Activated CD4-positive, alpha-beta T cell treated with anti-CD3 and anti-CD28 coated beads, Interleukin-2, amount 10 ng/mL, durations not matched to agents 24 days and 14 days (primary cell): ENCODE measurements at regions not wholly inside any gene's neighbourhood (a gene's known extent, or its start where the extent isn't known, plus 50 kb on each side); places are given as distances from the start of the nearest gene placed in this dataset.

Source experiments
- DNase-seq: peaks from one replicate; pipeline ENCODE4 v3.0.0; 2022
- H3K27ac Mint-ChIP-seq: one replicate; pipeline ENCODE4 v1.8.0; 2022; ENCODE audit warnings: mild to moderate bottlenecking, mixed read lengths
- H3K27me3 Mint-ChIP-seq: one replicate; pipeline ENCODE4 v1.8.0; 2022; ENCODE audit warnings: mixed read lengths
- H3K36me3 Mint-ChIP-seq: one replicate; pipeline ENCODE4 v1.8.0; 2022; ENCODE audit warnings: low read depth, mild to moderate bottlenecking, mixed read lengths
- H3K4me1 Mint-ChIP-seq: one replicate; pipeline ENCODE4 v1.8.0; 2021; ENCODE audit warnings: mixed read lengths
- H3K4me3 Mint-ChIP-seq: one replicate; pipeline ENCODE4 v1.8.0; 2022; ENCODE audit warnings: mild to moderate bottlenecking, moderate library complexity, mixed read lengths
- H3K9me3 Mint-ChIP-seq: one replicate; pipeline ENCODE4 v1.8.0; 2021; ENCODE audit warnings: mixed read lengths
- intact Hi-C: fragments of 100-400 bp; cut with micrococcal nuclease; formaldehyde crosslinking; loops from one replicate; pipeline ENCODE4 v1.15.1; 2023

GRCh38 chrX:124863303-124863702 lies 456.4 kb upstream of the TEX13C start:
- Mint-ChIP-seq H3K4me1 (no peaks in the 10 kb centered on the region), H3K27ac (no peak overlapping the region), H3K4me3 (no peak overlapping the region), H3K9me3 (no peaks in the 10 kb centered on the region), H3K36me3 (no peaks in the 10 kb centered on the region), H3K27me3 (no peaks in the 10 kb centered on the region)
- no peak for DNase-seq
- intact Hi-C loops = no loop called here

- no peak for DNase-seq
- H3K36me3 Mint-ChIP-seq = no peaks in the 10 kb centered on the region
- H3K27me3 Mint-ChIP-seq = no peaks in the 10 kb centered on the region
- no peak overlapping the region for H3K27ac Mint-ChIP-seq
- no peaks in the 10 kb centered on the region for H3K9me3 Mint-ChIP-seq
- no peaks in the 10 kb centered on the region for H3K4me1 Mint-ChIP-seq
- intact Hi-C loops = no loop called here
- H3K4me3 Mint-ChIP-seq = no peak overlapping the region
These were observed 432.1 kb upstream of the TEX13C start for GRCh38 chrX:124887572-124887971.

- Mint-ChIP-seq H3K27me3 (no peaks in the 10 kb centered on the region), H3K4me3 (no peak overlapping the region), H3K36me3 (no peaks in the 10 kb centered on the region), H3K4me1 (no peaks in the 10 kb centered on the region), H3K27ac (no peak overlapping the region), H3K9me3 (no peaks in the 10 kb centered on the region)
- intact Hi-C loops = no loop called here
- no peak for DNase-seq
These were observed 423.7 kb upstream of the TEX13C start for GRCh38 chrX:124895947-124896346.

- no peak for DNase-seq
- intact Hi-C loops = no loop called here
- Mint-ChIP-seq H3K27ac (no peak overlapping the region), H3K27me3 (no peaks in the 10 kb centered on the region), H3K36me3 (no peaks in the 10 kb centered on the region), H3K9me3 (no peaks in the 10 kb centered on the region), H3K4me1 (no peaks in the 10 kb centered on the region), H3K4me3 (no peak overlapping the region)
These were observed 416.7 kb upstream of the TEX13C start for GRCh38 chrX:124902953-124903352.

- intact Hi-C loops = no loop called here
These were observed 409.1 kb upstream of the TEX13C start for GRCh38 chrX:124910611-124911010.

GRCh38 chrX:124917011-124917410 lies 402.7 kb upstream of the TEX13C start:
- Mint-ChIP-seq H3K27me3 (no peaks in the 10 kb centered on the region), H3K4me1 (no peaks in the 10 kb centered on the region), H3K9me3 (no peaks in the 10 kb centered on the region), H3K4me3 (no peak overlapping the region), H3K36me3 (no peaks in the 10 kb centered on the region), H3K27ac (no peak overlapping the region)
- no peak for DNase-seq
- intact Hi-C loops = no loop called here

More at GRCh38 chrX:124910611-124911010, 409.1 kb upstream of the TEX13C start:
- H3K4me1 Mint-ChIP-seq = no peaks in the 10 kb centered on the region
- H3K27me3 Mint-ChIP-seq = no peaks in the 10 kb centered on the region
- H3K27ac Mint-ChIP-seq = no peak overlapping the region
- no peak overlapping the region for H3K4me3 Mint-ChIP-seq
- DNase-seq = no peak
- no peaks in the 10 kb centered on the region for H3K9me3 Mint-ChIP-seq
- H3K36me3 Mint-ChIP-seq = no peaks in the 10 kb centered on the region

GRCh38 chrX:124925681-124926080 lies 394.0 kb upstream of the TEX13C start:
- no peaks in the 10 kb centered on the region for H3K4me1 Mint-ChIP-seq
- H3K4me3 Mint-ChIP-seq = no peak overlapping the region
- intact Hi-C loops = no loop called here
- H3K27ac Mint-ChIP-seq = no peak overlapping the region
- DNase-seq = no peak
- H3K9me3 Mint-ChIP-seq = no peaks in the 10 kb centered on the region
- no peaks in the 10 kb centered on the region for H3K27me3 Mint-ChIP-seq
- H3K36me3 Mint-ChIP-seq = no peaks in the 10 kb centered on the region

GRCh38 chrX:124931241-124931640 lies 388.4 kb upstream of the TEX13C start:
- Mint-ChIP-seq H3K4me3 (no peak overlapping the region), H3K4me1 (no peaks in the 10 kb centered on the region), H3K27me3 (no peaks in the 10 kb centered on the region), H3K36me3 (no peaks in the 10 kb centered on the region), H3K9me3 (no peaks in the 10 kb centered on the region), H3K27ac (no peak overlapping the region)
- intact Hi-C loops = no loop called here
- DNase-seq = no peak

- Mint-ChIP-seq H3K27me3 (no peaks in the 10 kb centered on the region), H3K36me3 (no peaks in the 10 kb centered on the region), H3K27ac (no peak overlapping the region), H3K9me3 (no peaks in the 10 kb centered on the region), H3K4me3 (no peak overlapping the region), H3K4me1 (no peaks in the 10 kb centered on the region)
- intact Hi-C loops = no loop called here
- no peak for DNase-seq
These were observed 387.7 kb upstream of the TEX13C start for GRCh38 chrX:124931958-124932357.

- Mint-ChIP-seq H3K36me3 (no peaks in the 10 kb centered on the region), H3K9me3 (no peaks in the 10 kb centered on the region), H3K4me1 (no peaks in the 10 kb centered on the region), H3K4me3 (no peak overlapping the region), H3K27me3 (no peaks in the 10 kb centered on the region), H3K27ac (no peak overlapping the region)
- intact Hi-C loops = no loop called here
- DNase-seq = no peak
These were observed 381.0 kb upstream of the TEX13C start for GRCh38 chrX:124938715-124939114.

- Mint-ChIP-seq H3K27me3 (no peaks in the 10 kb centered on the region), H3K4me3 (no peak overlapping the region)
- intact Hi-C loops = no loop called here
These were observed 379.1 kb upstream of the TEX13C start for GRCh38 chrX:124940531-124940930.

GRCh38 chrX:124954402-124954801 lies 365.3 kb upstream of the TEX13C start:
- Mint-ChIP-seq H3K36me3 (no peaks in the 10 kb centered on the region), H3K27ac (no peak overlapping the region), H3K9me3 (no peaks in the 10 kb centered on the region), H3K4me3 (no peak overlapping the region), H3K4me1 (no peaks in the 10 kb centered on the region), H3K27me3 (no peaks in the 10 kb centered on the region)
- no peak for DNase-seq
- intact Hi-C loops = no loop called here

More at GRCh38 chrX:124940531-124940930, 379.1 kb upstream of the TEX13C start:
- Mint-ChIP-seq H3K9me3 (no peaks in the 10 kb centered on the region), H3K36me3 (no peaks in the 10 kb centered on the region), H3K27ac (no peak overlapping the region), H3K4me1 (no peaks in the 10 kb centered on the region)
- no peak for DNase-seq

- no peaks in the 10 kb centered on the region for H3K27me3 Mint-ChIP-seq
- DNase-seq = no peak
- H3K27ac Mint-ChIP-seq = no peak overlapping the region
- H3K36me3 Mint-ChIP-seq = no peaks in the 10 kb centered on the region
- no peaks in the 10 kb centered on the region for H3K9me3 Mint-ChIP-seq
- H3K4me1 Mint-ChIP-seq = no peaks in the 10 kb centered on the region
- intact Hi-C loops = no loop called here
- no peak overlapping the region for H3K4me3 Mint-ChIP-seq
These were observed 359.2 kb upstream of the TEX13C start for GRCh38 chrX:124960454-124960853.

- Mint-ChIP-seq H3K4me1 (no peaks in the 10 kb centered on the region), H3K36me3 (no peaks in the 10 kb centered on the region), H3K27ac (no peak within 1 kb of the TSS), H3K9me3 (no peaks in the 10 kb centered on the region), H3K27me3 (no peaks in the 10 kb centered on the region), H3K4me3 (no peak within 1 kb of the TSS)
- intact Hi-C loops = no loop called here
- DNase-seq = no peak
These were observed 356.0 kb upstream of the TEX13C start, which contains the start of gene TENM1 for GRCh38 chrX:124963717-124964116. Gene TENM1 (minus strand): TSS chrX:124963817.

GRCh38 chrX:124975456-124975855 lies 344.2 kb upstream of the TEX13C start:
- no peaks in the 10 kb centered on the region for H3K9me3 Mint-ChIP-seq
- no peaks in the 10 kb centered on the region for H3K27me3 Mint-ChIP-seq
- H3K4me3 Mint-ChIP-seq = no peak overlapping the region
- intact Hi-C loops = no loop called here
- H3K4me1 Mint-ChIP-seq = no peaks in the 10 kb centered on the region
- H3K27ac Mint-ChIP-seq = no peak overlapping the region
- DNase-seq = no peak
- H3K36me3 Mint-ChIP-seq = no peaks in the 10 kb centered on the region
